ENCODE measurements at regions not wholly inside any gene's neighbourhood (a gene's known extent, or its start where the extent isn't known, plus 50 kb on each side); places are given as distances from the start of the nearest gene placed in this dataset.

- H3K27ac ChIP-seq, result no peak overlapping the region
- TF ChIP-seq ZFX (IDR thresholded peaks at IDR 0.05; ENCODE audit: borderline replicate concordance), result no peak
- no peak for TF ChIP-seq CTCF (IDR thresholded peaks at IDR 0.05)
These were observed 358.7 kb upstream of the KLF4 start for GRCh38 chr9:107847978-107848964.

GRCh38 chr9:107842530-107842929, 353.0 kb upstream of the KLF4 start:
- H3K27ac ChIP-seq, result no peak overlapping the region
- TF ChIP-seq ZFX (IDR thresholded peaks at IDR 0.05; ENCODE audit: borderline replicate concordance) (no peak), CTCF (IDR thresholded peaks at IDR 0.05) (no peak)

- TF ChIP-seq CTCF (IDR thresholded peaks at IDR 0.05), result no peak
- TF ChIP-seq ZFX (IDR thresholded peaks at IDR 0.05; ENCODE audit: borderline replicate concordance), result no peak
- H3K27ac ChIP-seq, result no peak overlapping the region
These were observed 351.5 kb upstream of the KLF4 start for GRCh38 chr9:107841076-107841475.

- TF ChIP-seq ZFX (IDR thresholded peaks at IDR 0.05; ENCODE audit: borderline replicate concordance), result no peak
- no peak for TF ChIP-seq CTCF (IDR thresholded peaks at IDR 0.05)
- H3K27ac ChIP-seq, result no peak overlapping the region
These were observed 349.8 kb upstream of the KLF4 start for GRCh38 chr9:107839371-107839770.

GRCh38 chr9:107838766-107839165, 349.2 kb upstream of the KLF4 start:
- H3K27ac ChIP-seq, result no peak overlapping the region
- no peak for TF ChIP-seq ZFX (IDR thresholded peaks at IDR 0.05; ENCODE audit: borderline replicate concordance)
- no peak for TF ChIP-seq CTCF (IDR thresholded peaks at IDR 0.05)

GRCh38 chr9:107836300-107836699, 346.7 kb upstream of the KLF4 start:
- TF ChIP-seq ZFX (IDR thresholded peaks at IDR 0.05; ENCODE audit: borderline replicate concordance) (no peak), CTCF (IDR thresholded peaks at IDR 0.05) (no peak)
- H3K27ac ChIP-seq, result no peak overlapping the region

GRCh38 chr9:107833295-107833694, 343.7 kb upstream of the KLF4 start:
- H3K27ac ChIP-seq, result no peak overlapping the region
- TF ChIP-seq CTCF (IDR thresholded peaks at IDR 0.05), result no peak
- TF ChIP-seq ZFX (IDR thresholded peaks at IDR 0.05; ENCODE audit: borderline replicate concordance), result no peak

Data from 22Rv1 (cell line).